ENCODE measurements at regions not wholly inside any gene's neighbourhood (a gene's known extent, or its start where the extent isn't known, plus 50 kb on each side); places are given as distances from the start of the nearest gene placed in this dataset.

DNA sequence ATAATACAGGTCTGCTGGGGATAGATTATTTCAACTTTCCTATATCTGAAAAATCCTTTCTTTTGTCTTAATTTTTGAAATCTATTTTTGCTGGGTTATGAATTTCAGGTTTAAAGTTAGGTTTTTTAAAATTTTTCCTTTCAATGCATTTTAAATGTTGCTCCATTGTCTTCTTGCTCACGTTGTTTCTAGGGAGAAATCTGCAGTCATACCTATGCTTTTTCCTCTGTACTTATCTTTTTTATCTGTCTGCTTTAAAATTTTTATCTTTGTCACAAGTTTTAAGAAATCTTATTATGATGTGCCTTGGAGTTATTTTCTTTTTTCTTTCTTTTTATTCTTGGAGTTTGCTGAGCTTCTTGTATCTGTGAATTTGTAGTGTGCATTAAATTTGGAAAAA lies 412.0 kb upstream of the KIF2A start:
- TF ChIP-seq MYC (IDR thresholded peaks at IDR 0.05; ENCODE audit: low read depth, low read length) (no peak), CTCF (IDR thresholded peaks at IDR 0.05; ENCODE audit: low read depth, low read length) (no peak), POLR2A (IDR thresholded peaks at IDR 0.05; ENCODE audit: extremely low read depth, insufficient read length) (no peak), MAX (IDR thresholded peaks at IDR 0.05; ENCODE audit: low read depth, low read length) (no peak)
- no peak overlapping the region for H3K4me3 ChIP-seq (ENCODE audit: low read depth, low read length)
- DNase-seq (ENCODE audit: low read depth) = no peak

DNA sequence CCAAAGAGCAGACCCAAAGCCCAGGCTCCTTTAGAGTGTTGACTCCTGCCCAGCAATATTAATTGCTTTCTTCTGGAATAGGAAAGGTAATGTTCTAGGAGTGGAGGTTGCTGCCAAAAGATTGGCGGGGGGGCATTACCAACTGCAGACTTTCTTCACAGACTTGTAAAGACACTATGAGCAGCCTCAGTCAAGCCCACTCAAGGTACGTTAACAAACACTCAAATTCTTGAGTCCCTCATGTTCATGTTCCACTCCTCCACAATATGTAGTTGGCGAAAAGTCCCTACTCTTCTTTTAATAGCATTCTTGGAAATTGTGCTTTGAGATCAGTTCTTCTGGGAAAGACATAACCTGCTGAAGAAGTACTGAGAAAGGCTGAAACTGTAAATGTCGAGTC lies 409.2 kb upstream of the KIF2A start:
- no peak overlapping the region for H3K4me3 ChIP-seq (ENCODE audit: low read depth, low read length)
- no peak for DNase-seq (ENCODE audit: low read depth)
- TF ChIP-seq CTCF (IDR thresholded peaks at IDR 0.05; ENCODE audit: low read depth, low read length) = no peak
- no peak for TF ChIP-seq MAX (IDR thresholded peaks at IDR 0.05; ENCODE audit: low read depth, low read length)

DNA sequence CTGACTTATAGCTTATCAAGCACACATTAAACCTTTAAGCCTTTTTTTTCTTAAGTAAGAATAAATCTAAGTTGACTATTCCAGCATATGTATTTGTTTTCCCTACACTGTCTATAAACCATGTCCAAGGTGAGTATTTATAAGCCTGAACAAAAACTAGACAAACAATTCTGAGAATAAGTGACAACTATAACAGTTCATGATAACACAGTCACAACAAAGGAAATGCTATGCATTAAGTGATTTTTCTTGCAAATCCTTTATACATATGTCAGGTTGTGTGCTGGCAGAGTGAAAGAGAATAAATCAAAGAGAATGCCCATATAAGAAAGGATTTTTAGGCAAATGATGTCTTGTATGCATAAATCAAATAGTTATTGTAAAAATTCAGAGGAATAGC lies 408.8 kb upstream of the KIF2A start:
- no peak for DNase-seq (ENCODE audit: low read depth)
- TF ChIP-seq CTCF (IDR thresholded peaks at IDR 0.05; ENCODE audit: low read depth, low read length) (no peak), MYC (IDR thresholded peaks at IDR 0.05; ENCODE audit: low read depth, low read length) (no peak), POLR2A (IDR thresholded peaks at IDR 0.05; ENCODE audit: extremely low read depth, insufficient read length) (no peak), MAX (IDR thresholded peaks at IDR 0.05; ENCODE audit: low read depth, low read length) (no peak)
- no peak overlapping the region for H3K4me3 ChIP-seq (ENCODE audit: low read depth, low read length)

DNA sequence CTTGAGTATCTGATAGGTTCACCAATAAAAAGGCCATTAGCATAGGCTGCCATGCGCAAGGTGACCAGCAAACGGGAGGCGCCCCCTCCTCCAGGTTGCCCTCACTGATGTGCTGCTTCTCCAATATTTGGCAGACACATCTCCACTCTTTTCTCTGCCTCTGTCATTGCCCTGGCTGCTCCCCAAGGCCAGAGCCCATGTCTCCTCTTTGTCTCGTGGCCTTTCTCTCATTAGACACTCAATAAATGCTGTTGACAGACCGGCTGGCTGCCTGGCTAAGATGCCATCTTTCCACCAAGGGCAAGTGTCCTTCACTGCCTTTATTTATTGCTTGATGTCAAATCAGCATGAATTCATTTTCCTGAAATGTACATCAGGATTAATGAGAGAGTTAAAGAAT lies 404.0 kb upstream of the KIF2A start:
- H3K4me3 ChIP-seq (ENCODE audit: low read depth, low read length) = no peak overlapping the region
- DNase-seq (ENCODE audit: low read depth) = no peak
- no peak for TF ChIP-seq MYC (IDR thresholded peaks at IDR 0.05; ENCODE audit: low read depth, low read length)
- no peak for TF ChIP-seq MAX (IDR thresholded peaks at IDR 0.05; ENCODE audit: low read depth, low read length)
- no peak for TF ChIP-seq POLR2A (IDR thresholded peaks at IDR 0.05; ENCODE audit: extremely low read depth, insufficient read length)
- TF ChIP-seq CTCF (IDR thresholded peaks at IDR 0.05; ENCODE audit: low read depth, low read length) = no peak

- DNase-seq (ENCODE audit: low read depth) = no peak
- no peak for TF ChIP-seq MYC (IDR thresholded peaks at IDR 0.05; ENCODE audit: low read depth, low read length)
- TF ChIP-seq CTCF (IDR thresholded peaks at IDR 0.05; ENCODE audit: low read depth, low read length) = no peak
- no peak for TF ChIP-seq MAX (IDR thresholded peaks at IDR 0.05; ENCODE audit: low read depth, low read length)
- TF ChIP-seq POLR2A (IDR thresholded peaks at IDR 0.05; ENCODE audit: extremely low read depth, insufficient read length) = no peak
- no peak overlapping the region for H3K4me3 ChIP-seq (ENCODE audit: low read depth, low read length)
Observed at GRCh38 chr5:61904730-61905129, 401.3 kb upstream of the KIF2A start.

DNA sequence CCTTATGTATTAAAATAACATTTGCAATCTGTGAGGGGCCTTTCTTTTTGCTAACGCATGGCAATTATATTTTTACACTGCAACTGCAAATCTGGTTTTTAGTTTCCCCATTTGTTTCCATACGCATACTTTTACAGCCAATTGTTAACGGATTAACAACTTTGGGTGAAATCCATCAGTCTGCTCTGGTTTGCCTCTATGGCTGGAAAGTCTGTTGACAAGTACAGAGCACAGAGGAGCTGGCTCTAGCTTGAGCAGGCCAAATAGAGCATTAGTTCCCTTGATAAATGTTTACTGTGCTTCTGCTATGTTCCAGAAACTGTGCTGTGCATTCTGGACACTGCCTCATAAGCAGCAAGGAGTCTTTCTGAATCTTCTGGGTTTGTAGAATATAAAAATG lies 400.4 kb upstream of the KIF2A start:
- H3K4me3 ChIP-seq (ENCODE audit: low read depth, low read length) = no peak overlapping the region
- TF ChIP-seq MAX (IDR thresholded peaks at IDR 0.05; ENCODE audit: low read depth, low read length) (no peak), MYC (IDR thresholded peaks at IDR 0.05; ENCODE audit: low read depth, low read length) (no peak), POLR2A (IDR thresholded peaks at IDR 0.05; ENCODE audit: extremely low read depth, insufficient read length) (no peak), CTCF (IDR thresholded peaks at IDR 0.05; ENCODE audit: low read depth, low read length) (no peak)
- DNase-seq (ENCODE audit: low read depth) = no peak

All from NB4 (cell line).